ENCODE measurements at regions not wholly inside any gene's neighbourhood (a gene's known extent, or its start where the extent isn't known, plus 50 kb on each side); places are given as distances from the start of the nearest gene placed in this dataset.

- no peak for TF ChIP-seq CTCF (IDR thresholded peaks at IDR 0.05; ENCODE audit: control insufficient read depth, insufficient read depth, low read depth, low read length, missing control alignments)
- no peak for DNase-seq (ENCODE audit: low read depth)
- no peak overlapping the region for H3K4me3 ChIP-seq (ENCODE audit: control insufficient read depth, low read depth, low read length)
Measured at GRCh38 chr13:25034173-25034572, 61.8 kb upstream of the PABPC3 start.

- peak; percentile 78 for TF ChIP-seq CTCF (IDR thresholded peaks at IDR 0.05; ENCODE audit: control insufficient read depth, insufficient read depth, low read depth, low read length, missing control alignments)
- peak; percentile 24 for DNase-seq (ENCODE audit: low read depth)
- no peak overlapping the region for H3K4me3 ChIP-seq (ENCODE audit: control insufficient read depth, low read depth, low read length)
Measured at GRCh38 chr13:25037057-25037813, 58.7 kb upstream of the PABPC3 start.

- H3K4me3 ChIP-seq (ENCODE audit: control insufficient read depth, low read depth, low read length), result no peak overlapping the region
- TF ChIP-seq CTCF (IDR thresholded peaks at IDR 0.05; ENCODE audit: control insufficient read depth, insufficient read depth, low read depth, low read length, missing control alignments), result no peak
- DNase-seq (ENCODE audit: low read depth), result no peak
Measured at GRCh38 chr13:25042151-25042865, 53.6 kb upstream of the PABPC3 start.

- DNase-seq (ENCODE audit: low read depth), result no peak
- no peak overlapping the region for H3K4me3 ChIP-seq (ENCODE audit: control insufficient read depth, low read depth, low read length)
- TF ChIP-seq CTCF (IDR thresholded peaks at IDR 0.05; ENCODE audit: control insufficient read depth, insufficient read depth, low read depth, low read length, missing control alignments), result no peak
Measured at GRCh38 chr13:25044071-25044470, 51.9 kb upstream of the PABPC3 start.
